ENCODE measurements at regions not wholly inside any gene's neighbourhood (a gene's known extent, or its start where the extent isn't known, plus 50 kb on each side); places are given as distances from the start of the nearest gene placed in this dataset.

- intact Hi-C loops (cut with DNase I, micrococcal nuclease), result no loop called here
- H3K9me3 Mint-ChIP-seq, result no peaks in the 10 kb centered on the region
- POLR2A ChIA-PET, result no interaction called here
- no peak overlapping the region for H3K27ac ChIP-seq (ENCODE audit: low read depth in 1 of 2, low read length in 2 of 2)
- H3K27ac Mint-ChIP-seq, result no peak overlapping the region
- no peaks in the 10 kb centered on the region for H3K4me1 ChIP-seq (ENCODE audit: insufficient read depth, low read length)
- H3K4me3 Mint-ChIP-seq, result no peak overlapping the region
- no peaks in the 10 kb centered on the region for H3K36me3 ChIP-seq (ENCODE audit: insufficient read depth, low read length)
- no peaks in the 10 kb centered on the region for H3K27me3 Mint-ChIP-seq
- no peak for TF ChIP-seq CTCF (IDR thresholded peaks at IDR 0.05)
- ATAC-seq (ENCODE audit: poor library complexity) (no peak), DNase-seq (no peak)
- CTCF ChIA-PET, result no interaction called here
- no peak overlapping the region for H3K4me3 ChIP-seq (ENCODE audit: low read length)
- H3K27me3 ChIP-seq (ENCODE audit: control insufficient read depth in 1 of 2, insufficient read depth in 2 of 2, low read length in 2 of 2), result no peaks in the 10 kb centered on the region
- H3K36me3 Mint-ChIP-seq (ENCODE audit: low read depth), result no peaks in the 10 kb centered on the region
- H3K9me3 ChIP-seq (ENCODE audit: control insufficient read depth in 1 of 2, insufficient read depth in 1 of 2, low read length in 2 of 2), result no peaks in the 10 kb centered on the region
- H3K4me1 Mint-ChIP-seq (ENCODE audit: low read depth), result no peaks in the 10 kb centered on the region
Measured at GRCh38 chr4:147286846-147287587, 193.9 kb upstream of the EDNRA start.

- DNase-seq, result no peak
- CTCF ChIA-PET, result no interaction called here
- no peak for TF ChIP-seq CTCF (IDR thresholded peaks at IDR 0.05)
Measured at GRCh38 chr4:147287588-147287890, 193.4 kb upstream of the EDNRA start.

GRCh38 chr4:147288512-147288911 is 192.4 kb upstream of the EDNRA start:
- Mint-ChIP-seq H3K27ac (no peak overlapping the region), H3K36me3 (ENCODE audit: low read depth) (no peaks in the 10 kb centered on the region), H3K9me3 (no peaks in the 10 kb centered on the region), H3K4me3 (no peak overlapping the region), H3K4me1 (ENCODE audit: low read depth) (no peaks in the 10 kb centered on the region), H3K27me3 (no peaks in the 10 kb centered on the region)
- Histone ChIP-seq H3K9me3 (ENCODE audit: control insufficient read depth in 1 of 2, insufficient read depth in 1 of 2, low read length in 2 of 2) (peaks cover 0 to 4% of the 10 kb centered on the region in 2 experiments), H3K4me1 (ENCODE audit: insufficient read depth, low read length) (no peaks in the 10 kb centered on the region), H3K36me3 (ENCODE audit: insufficient read depth, low read length) (no peaks in the 10 kb centered on the region), H3K27ac (ENCODE audit: low read depth in 1 of 2, low read length in 2 of 2) (no peak overlapping the region), H3K4me3 (ENCODE audit: low read length) (no peak overlapping the region), H3K27me3 (ENCODE audit: control insufficient read depth in 1 of 2, insufficient read depth in 2 of 2, low read length in 2 of 2) (no peaks in the 10 kb centered on the region)
- POLR2A ChIA-PET, result no interaction called here
- DNase-seq, result no peak
- no peak for ATAC-seq (ENCODE audit: poor library complexity)
- intact Hi-C loops (cut with DNase I, micrococcal nuclease), result no loop called here
- TF ChIP-seq CTCF (IDR thresholded peaks at IDR 0.05), result no peak
- CTCF ChIA-PET, result no interaction called here

More at GRCh38 chr4:147287588-147287890, 193.4 kb upstream of the EDNRA start:
- H3K9me3 Mint-ChIP-seq, result no peaks in the 10 kb centered on the region
- H3K27ac Mint-ChIP-seq, result no peak overlapping the region
- no peaks in the 10 kb centered on the region for H3K27me3 Mint-ChIP-seq
- H3K4me1 ChIP-seq (ENCODE audit: insufficient read depth, low read length), result no peaks in the 10 kb centered on the region
- H3K27me3 ChIP-seq (ENCODE audit: control insufficient read depth in 1 of 2, insufficient read depth in 2 of 2, low read length in 2 of 2), result no peaks in the 10 kb centered on the region
- POLR2A ChIA-PET, result no interaction called here
- no peaks in the 10 kb centered on the region for H3K36me3 ChIP-seq (ENCODE audit: insufficient read depth, low read length)
- no peak for ATAC-seq (ENCODE audit: poor library complexity)
- no peaks in the 10 kb centered on the region for H3K9me3 ChIP-seq (ENCODE audit: control insufficient read depth in 1 of 2, insufficient read depth in 1 of 2, low read length in 2 of 2)
- no peak overlapping the region for H3K27ac ChIP-seq (ENCODE audit: low read depth in 1 of 2, low read length in 2 of 2)
- no peak overlapping the region for H3K4me3 ChIP-seq (ENCODE audit: low read length)
- intact Hi-C loops (cut with DNase I, micrococcal nuclease), result no loop called here
- H3K4me3 Mint-ChIP-seq, result no peak overlapping the region
- H3K4me1 Mint-ChIP-seq (ENCODE audit: low read depth), result no peaks in the 10 kb centered on the region
- H3K36me3 Mint-ChIP-seq (ENCODE audit: low read depth), result no peaks in the 10 kb centered on the region
